Fibroblast of villous mesenchyme (primary cell): ENCODE measurements at regions not wholly inside any gene's neighbourhood (a gene's known extent, or its start where the extent isn't known, plus 50 kb on each side); places are given as distances from the start of the nearest gene placed in this dataset.

ENCODE experiments used
- DNase-seq: peaks from one replicate; pipeline ENCODE4 v3.0.0-alpha.2; 2010; ENCODE audit warnings: low read depth
- H3K4me3 ChIP-seq: 2 replicates; pipeline ENCODE4 v1.5.1; 2011; ENCODE audit warnings: low read depth, mild to moderate bottlenecking, low read length
- CTCF ChIP-seq: IDR thresholded peaks from 2 replicates; pipeline ENCODE4 v1.5.1; 2012; ENCODE audit warnings: low read depth, mild to moderate bottlenecking, low read length; ENCODE audit not compliant: insufficient read depth

GRCh38 chr3:72223116-72223515 is 438.2 kb upstream of the PROK2 start:
- DNase-seq = peak; percentile 17
- no peak overlapping the region for H3K4me3 ChIP-seq
- no peak for TF ChIP-seq CTCF

- no peak for DNase-seq
- no peak overlapping the region for H3K4me3 ChIP-seq
- TF ChIP-seq CTCF = no peak
These were observed 437.5 kb upstream of the PROK2 start for GRCh38 chr3:72222410-72222809.

- DNase-seq = peak; percentile 36
- TF ChIP-seq CTCF = no peak
- no peak overlapping the region for H3K4me3 ChIP-seq
These were observed 436.0 kb upstream of the PROK2 start for GRCh38 chr3:72220946-72221345.

- TF ChIP-seq CTCF = no peak
- DNase-seq = no peak
- no peak overlapping the region for H3K4me3 ChIP-seq
These were observed 434.8 kb upstream of the PROK2 start for GRCh38 chr3:72219752-72220151.

- TF ChIP-seq CTCF = no peak
- no peak for DNase-seq
- H3K4me3 ChIP-seq = no peak overlapping the region
These were observed 432.6 kb upstream of the PROK2 start for GRCh38 chr3:72217570-72217969.

- DNase-seq = peak; percentile 16
- H3K4me3 ChIP-seq = no peak overlapping the region
- TF ChIP-seq CTCF = no peak
These were observed 429.4 kb upstream of the PROK2 start for GRCh38 chr3:72214066-72214951.
